GM19467 (cell line): ENCODE measurements at regions not wholly inside any gene's neighbourhood (a gene's known extent, or its start where the extent isn't known, plus 50 kb on each side); places are given as distances from the start of the nearest gene placed in this dataset.

Experiments used
- ATAC-seq: cut with Tn5 transposase; IDR thresholded peaks from one replicate; pipeline ENCODE4 v1.9.1; 2021; ENCODE audit warnings: mild to moderate bottlenecking, moderate library complexity; ENCODE audit not compliant: unreplicated experiment

DNA sequence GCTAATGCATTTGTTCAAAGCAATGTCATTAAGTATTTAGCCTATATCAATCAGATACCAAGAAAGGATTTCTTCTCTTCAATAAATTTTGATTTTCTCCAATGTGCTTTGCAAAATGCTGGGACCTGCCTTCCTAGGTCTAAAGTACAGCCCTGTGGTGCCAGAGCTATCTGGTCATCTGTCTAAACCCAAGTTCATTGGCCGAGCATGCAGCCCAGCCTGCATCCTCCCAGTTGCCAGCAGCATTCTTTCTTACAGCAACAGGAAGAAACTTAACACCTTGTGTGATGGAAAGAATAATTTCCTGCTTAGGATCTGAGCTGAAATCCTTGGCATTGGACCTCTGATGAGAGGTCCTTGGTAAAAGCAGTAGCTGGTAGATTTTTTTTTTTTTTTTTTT lies 310.0 kb downstream of the RBM26 start:
- ATAC-seq = no peak

DNA sequence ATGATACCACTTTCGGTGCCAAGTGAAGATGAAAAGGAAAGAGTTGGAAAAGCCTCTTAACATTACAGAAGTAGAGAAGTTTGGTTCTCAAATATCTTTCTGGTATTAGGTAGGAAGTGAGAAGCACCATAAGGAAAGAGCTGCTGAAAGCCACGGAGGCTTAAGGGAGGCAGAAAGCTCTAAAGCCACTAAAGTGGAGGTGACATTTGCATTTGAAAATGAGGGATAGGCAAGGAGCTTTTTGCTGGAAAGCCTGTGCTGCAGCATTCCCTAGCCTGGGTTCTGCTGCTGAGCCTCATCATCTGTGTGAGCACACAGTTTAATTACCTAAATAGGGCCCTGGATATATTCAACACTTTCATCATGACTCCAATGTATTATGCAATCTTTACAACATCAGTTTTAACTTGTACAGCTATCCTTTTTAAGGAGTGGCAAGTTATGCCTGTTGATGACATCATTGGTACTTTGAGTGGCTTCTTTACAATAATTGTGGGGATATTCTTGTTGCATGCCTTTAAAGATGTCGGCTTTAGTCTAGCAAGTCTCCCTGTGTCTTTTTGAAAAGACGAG lies 315.4 kb downstream of the RBM26 start:
- no peak for ATAC-seq

DNA sequence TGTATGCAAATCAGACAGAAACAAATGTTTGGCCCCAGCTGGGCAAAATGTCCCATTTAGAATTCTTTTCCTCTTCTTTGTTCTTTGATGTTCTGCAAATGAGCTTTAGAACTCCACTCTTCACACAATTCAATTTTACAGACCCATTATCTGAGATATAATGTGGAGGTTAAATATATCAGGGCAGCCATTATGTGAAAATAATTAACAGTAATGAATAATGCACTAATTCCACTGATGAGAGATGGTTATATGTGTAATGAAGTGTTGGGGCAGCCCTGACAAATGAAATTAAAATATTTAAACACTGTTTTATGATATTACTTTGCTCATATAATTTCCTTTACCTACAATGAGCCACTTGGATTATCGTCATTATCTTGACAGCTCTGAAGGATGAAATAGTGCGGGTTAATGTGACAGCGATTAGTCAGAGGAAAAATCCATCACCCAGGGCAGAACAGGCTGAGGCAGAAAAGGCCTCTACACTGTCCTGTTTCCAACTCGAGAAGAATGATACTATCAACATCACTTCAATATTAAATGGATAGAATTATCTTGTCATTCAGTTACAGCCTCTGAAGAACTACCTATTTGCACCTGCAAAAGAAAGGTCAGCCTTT lies 321.1 kb downstream of the RBM26 start:
- no peak for ATAC-seq

DNA sequence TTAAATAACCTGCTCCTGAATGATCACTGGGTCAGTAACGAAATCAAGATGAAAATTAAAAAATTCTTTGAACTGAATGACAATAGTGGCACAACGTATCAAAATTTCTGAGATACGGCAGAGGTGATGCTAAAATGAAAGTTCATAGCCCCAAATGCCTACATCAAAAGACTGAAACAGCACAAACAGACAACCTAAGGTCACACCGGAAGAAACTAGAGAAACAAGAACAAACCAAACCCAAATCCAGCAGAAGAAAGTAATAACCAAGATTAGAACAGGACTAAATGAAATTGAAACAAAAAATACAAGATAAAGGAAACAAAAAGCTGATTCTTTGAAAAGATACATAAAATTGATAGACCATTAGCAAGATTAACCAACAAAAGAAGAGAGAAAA lies 324.1 kb downstream of the RBM26 start:
- no peak for ATAC-seq

DNA sequence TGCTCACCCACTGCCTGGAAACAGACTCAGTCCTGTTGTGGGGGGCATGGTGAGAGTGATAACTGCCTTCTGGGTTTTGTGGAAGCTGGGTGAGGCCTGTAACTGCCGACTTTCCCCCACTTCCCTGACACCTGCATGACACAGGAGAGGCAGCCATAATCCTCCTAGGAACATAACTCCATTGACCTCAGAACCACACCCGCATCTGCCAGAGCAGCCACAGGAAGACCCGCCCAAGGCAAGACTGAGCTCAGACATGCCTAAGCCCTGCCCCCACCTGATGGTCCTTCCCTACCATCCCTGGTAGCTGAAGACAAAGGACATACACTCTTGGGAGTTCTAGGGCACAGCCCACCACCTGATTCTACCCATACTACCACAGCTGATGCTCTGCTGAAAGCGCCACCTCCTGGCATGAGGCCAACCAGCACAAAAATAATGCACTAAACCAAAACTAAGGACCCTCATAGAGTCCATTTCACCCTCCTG lies 326.7 kb downstream of the RBM26 start:
- ATAC-seq = no peak

DNA sequence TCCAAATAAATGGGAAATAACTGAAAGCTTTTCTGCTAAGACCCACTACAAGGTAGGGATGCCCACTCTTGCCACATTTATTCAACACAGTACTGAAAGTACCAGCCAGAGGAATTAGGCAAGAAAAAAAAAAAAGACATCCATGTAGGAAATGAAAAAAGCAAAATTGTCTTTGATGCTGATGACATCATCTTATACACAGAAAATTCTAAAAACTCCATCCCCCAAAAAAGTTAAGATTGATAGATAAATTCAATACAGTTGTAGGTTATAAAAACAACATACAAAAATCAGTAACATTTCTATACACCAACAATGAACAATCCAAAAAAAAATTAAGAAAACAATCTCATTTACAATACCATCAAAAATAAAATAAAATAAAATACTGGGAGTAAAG lies 330.4 kb downstream of the RBM26 start:
- ATAC-seq = no peak

DNA sequence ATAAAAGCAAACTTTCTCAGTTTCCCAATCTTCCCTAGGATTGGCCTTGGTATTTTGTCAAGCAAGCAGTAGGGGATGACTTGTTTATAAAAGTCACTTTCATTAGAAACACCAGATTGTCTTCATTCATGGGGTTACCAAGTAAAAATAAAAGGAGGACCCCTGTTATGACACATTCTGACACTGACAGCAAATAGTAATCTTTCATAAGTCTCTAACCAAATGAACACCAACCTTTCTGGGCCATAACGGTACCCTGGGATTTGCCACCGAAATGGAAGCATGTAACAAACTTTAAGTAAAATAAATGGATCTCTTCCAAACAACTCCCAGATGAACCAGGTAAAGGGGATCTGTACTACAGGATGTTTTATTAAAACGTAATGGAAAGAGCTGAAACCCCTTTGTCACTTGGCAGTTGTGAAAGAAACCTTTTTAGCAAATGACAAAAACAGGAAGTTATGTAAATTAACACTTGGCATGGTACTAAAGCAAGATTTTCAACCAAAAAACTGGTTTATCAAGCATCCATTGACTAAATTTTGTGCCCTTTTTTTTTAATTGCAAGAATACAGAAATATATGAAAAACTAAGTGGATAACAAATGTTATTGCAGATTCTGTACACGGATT lies 335.6 kb downstream of the RBM26 start:
- peak; percentile 74 for ATAC-seq

DNA sequence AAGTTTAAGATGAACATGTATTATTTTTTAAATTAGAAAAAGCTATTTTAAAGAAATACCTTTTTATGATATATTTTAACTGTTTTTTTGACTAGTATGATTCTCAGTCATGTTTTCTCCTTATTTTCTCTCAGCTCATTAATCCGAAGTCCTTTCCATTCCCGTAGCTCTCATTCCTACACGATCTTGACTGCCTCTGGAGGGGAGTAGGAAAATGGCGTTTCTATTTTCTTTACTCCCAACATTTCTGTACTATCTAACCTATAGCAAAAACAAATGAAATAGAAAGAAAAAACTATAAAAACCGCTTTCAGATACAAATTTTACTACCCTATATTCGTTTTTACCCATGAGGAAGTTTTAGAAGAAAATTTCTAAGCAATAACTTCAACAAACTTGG lies 343.8 kb downstream of the RBM26 start:
- no peak for ATAC-seq

DNA sequence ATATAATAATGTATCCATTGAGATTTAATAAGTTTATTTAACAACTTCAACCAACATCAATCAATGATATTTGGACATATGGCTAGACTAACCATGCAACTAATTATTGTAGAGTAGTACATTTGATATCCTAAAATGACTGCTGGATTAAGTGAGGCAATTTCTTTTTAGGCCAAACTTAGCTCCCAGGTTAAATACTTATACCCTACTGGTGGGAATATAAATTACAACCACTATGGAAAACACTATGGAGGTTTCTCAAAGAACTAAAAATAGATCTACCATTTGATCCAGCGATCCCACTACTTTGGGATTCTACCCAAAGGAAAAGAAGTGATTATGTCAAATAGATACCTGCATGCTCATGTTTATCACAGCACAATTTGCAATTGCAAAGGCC lies 345.8 kb downstream of the RBM26 start:
- no peak for ATAC-seq

DNA sequence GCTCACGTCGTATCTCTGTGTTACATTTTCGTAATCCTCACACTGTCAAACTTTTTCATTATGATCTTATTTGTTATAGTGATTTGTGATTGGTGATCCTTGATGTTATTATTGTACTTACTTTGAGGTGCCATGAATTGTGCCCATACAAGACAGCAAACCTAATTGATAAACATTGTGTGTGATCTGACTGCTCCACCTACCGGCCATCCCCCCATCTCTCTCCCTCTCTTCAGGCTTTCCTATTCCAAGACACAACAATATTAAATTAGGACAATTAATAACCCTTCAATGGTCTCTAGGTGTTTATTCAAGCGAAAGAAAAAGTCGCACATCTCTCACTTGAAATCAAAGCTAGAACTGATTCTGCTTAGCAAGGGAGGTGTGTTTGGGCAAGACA lies 349.3 kb downstream of the RBM26 start:
- ATAC-seq = no peak

DNA sequence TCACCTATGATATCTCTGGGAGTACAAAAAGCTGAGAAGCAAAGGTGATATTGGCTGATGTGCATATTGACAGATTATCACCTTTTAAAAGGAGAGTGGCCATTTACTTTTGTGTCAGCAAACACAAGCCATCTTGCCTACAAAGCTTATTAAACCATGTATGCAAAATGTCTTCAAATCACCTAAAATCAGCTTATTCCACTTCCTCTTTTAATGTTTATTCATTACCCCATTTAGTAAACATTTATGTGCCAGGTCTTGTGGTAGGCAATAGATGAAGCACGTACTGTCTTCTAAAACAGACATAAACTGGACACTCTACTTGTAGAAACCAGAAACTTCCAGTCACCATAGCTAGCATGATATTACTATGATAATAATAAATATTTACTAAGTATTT lies 354.6 kb downstream of the RBM26 start:
- no peak for ATAC-seq

DNA sequence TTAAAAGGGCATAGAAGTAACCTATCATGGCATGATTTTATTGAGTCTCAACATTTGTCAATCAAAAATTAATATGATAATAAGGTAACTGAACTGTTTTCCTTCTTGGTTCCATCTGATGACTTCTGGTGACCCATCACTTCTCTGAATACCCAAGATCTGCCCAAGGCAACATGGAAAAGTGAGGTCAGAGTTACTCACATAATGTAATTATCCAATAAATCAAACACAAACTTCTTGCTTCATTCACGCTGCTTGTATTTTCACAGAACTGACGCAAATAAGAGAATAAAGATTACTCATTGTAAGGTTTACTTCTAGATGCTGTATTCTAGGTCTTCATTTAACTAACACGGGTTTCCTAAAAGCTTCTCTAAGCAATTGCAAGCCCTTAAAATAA lies 361.6 kb downstream of the RBM26 start:
- ATAC-seq = no peak

DNA sequence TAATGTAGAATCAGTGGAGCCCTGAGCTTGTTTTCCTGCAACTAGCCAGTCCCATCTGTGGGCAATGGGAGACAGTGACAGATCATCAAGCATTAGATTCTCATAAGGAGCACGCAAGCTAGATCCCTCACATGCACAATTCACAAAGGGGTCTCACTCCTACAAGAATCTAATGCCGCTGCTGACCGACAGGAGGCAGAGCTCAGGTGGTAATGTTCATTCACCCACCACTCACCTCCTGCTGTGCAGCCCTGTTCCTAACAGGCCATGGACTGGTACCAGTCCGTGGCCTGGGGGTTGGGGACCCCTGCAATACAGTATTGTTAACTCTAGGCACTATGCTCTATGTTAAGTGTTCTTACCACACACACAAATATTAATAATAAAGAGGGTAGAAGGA lies 362.8 kb downstream of the RBM26 start:
- ATAC-seq = no peak

DNA sequence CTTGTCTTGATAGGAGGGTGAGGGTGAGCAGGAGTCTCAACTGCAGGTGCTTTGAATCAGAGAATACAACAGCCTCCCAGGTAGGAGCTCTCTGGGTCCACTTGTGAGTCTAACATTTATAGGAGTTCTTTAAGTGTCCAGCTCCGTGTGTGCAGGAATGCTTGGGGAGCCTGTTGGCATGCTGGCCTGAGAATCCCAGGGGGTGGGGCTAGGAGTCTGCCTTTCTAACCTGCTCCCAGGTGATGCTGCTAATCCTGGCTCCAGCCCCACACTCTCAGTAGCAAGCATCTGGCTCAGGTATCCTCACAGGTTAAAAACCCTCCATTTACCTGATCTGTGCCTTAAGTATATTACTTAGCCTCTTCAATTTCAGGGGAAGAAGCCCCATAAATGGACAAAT lies 368.9 kb downstream of the RBM26 start:
- ATAC-seq = no peak

DNA sequence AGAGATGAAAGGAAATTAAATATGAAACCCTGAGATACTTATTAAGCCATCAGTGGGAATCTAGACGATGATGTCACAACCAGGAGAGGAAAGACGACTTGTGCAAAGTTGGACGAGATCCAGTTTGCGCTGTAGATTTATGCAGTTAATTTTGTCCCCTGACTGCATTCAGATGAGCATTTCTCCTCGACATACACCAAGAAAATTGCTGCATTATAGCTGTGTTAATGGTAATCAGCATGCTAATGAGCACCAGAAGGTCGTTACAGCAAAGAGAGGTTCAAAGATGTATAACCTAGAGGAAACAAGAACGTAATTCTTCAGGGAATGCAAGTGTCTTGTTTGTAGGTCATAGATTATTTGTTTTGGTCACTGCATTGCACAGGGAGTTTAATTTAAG lies 371.7 kb downstream of the RBM26 start:
- ATAC-seq = no peak

DNA sequence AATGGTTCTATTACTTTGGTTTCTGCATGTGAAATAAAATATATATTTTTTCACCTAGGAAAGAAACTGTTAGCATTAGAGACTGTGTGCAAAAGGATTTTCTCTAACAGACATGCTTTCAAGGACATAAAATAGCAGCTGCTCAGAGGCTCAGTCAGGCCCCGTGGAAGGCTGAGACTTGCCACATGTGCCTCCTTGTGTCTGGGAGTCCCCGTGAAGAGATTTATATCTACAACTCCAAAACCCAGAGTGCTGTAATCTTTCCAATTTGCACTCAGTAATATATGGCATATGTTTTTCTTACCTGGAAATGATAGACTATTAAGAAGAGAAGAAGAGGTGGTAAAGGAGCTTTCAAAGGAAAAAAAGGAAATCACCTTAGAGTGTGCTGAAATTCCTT lies 371.6 kb upstream of the OBI1 start:
- ATAC-seq = no peak

DNA sequence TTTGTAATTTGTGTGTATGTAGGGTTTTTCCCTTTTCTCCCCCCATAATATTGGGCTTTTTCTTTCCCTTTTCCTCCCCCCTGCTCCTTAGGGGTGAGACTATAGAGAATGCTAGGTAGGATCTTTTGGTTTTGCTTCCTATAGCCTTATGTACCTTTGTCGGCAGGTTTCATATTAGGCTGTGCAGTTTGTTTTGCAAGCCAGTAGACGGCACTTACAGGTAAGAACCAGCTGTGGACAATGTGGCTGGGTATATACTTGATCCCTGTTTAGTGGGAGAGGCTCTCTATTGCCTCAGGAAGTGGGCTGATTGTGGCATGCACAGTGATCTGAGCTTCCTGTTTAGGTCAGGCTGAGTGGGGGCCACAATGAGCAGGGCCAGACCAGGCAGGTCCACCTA lies 359.2 kb upstream of the OBI1 start:
- ATAC-seq = no peak

DNA sequence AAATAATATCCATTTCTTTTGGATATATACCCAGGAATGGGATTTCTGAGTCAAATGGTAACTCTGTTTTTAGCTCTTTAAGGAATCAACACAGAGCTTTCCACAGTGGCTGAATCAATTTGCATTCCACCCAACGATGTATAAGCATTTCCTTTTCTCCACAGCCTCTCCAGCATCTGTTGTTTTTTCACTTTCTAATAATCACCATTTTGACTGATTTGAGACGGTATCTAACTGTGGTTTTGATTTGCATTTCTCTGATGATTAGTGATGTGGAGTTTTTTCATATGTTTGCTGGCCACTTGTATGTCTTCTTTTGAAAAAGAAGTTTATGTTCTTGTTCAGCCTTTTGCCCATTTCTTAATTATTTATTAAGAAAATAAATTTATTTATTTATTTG lies 352.2 kb upstream of the OBI1 start:
- no peak for ATAC-seq

DNA sequence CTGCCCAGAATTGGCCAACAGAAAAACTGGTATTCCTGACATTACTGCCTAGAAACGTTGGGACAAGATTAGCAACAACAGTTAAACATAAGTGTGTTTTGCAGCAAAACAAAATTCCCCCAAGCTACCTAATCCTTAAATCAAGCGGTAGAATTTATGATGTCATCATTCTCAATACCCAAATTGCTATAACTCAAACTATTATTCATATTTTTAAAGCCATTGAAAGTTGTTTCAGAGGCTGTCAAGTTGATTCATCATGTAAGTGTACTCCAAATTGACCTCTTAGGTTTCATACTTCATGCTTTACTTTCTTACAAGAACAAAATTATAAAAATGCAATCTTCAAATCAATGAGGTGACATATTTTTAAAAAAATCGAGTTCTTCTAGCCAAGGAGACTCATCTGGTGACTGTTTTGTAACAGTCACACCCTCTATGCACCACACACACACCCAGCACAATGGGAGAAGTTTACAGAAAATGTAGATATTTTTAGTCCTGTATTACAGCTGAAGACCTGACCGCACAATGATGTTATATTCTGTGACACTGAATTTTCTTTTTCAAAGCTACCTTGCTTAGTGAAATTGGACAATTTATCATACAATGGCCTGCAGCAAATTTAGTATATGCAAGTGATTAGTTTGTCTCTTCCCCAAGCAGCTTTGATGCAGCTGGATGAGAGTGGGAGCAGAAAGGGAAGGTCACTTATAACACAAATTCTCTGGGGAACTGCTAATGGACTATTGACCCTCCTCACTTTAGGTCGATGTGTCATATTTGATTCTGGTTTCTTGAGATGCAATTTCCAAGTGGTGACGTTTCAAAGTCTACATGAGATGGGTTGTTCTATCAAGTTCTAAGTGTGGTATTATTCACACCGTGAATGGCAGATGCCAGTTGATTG lies 345.3 kb upstream of the OBI1 start:
- ATAC-seq = no peak

DNA sequence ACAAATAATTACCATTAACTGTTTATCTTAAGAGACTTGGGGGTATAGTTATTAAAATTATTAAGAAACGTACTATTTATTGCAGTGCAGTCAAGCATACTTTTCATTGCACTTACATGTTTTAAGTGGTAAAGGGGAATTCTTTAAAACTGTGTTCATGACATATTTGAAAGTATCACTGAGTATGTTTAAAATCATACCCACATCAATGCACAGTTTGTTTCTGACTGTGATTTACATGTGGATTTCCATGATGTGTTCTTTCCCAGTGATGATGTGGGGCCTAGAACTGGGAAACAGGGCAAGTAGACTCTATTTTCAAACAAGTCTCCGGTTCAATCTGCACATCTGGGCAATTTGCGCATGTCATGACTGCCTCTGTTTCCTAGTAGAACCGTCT lies 340.5 kb upstream of the OBI1 start:
- no peak for ATAC-seq

DNA sequence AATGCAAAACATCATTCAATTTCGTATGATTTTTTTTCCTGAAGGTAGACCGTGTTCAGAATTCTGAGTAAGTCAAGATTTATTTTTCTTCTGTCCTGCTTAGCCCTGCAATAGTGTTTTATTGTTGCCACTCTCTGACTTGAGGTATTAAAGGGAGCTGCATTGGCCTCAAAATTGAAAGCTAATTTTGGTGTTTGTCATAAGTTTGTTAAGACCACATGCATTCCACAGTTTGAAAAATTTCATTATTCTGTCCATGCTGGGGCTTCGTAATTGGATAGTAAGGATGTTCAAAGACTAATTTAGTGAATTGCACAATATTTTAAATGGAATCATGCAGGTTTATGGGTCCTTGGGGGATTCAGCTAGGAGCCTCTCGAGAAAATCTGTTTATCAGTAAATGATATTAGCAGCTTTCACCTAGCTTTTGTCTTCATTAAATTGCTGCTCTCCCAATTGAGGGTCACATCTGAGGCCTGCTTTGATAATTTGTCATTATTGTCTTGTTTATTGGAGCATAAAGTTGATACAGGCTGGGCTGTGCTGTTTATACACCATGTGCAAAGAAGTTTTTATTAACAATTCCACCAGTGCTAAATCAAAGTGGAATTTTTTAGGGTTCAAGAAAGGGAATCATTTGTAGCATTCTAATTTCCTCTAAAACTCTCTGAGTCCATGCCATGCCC lies 339.8 kb upstream of the OBI1 start:
- ATAC-seq = no peak
